ENCODE measurements at regions not wholly inside any gene's neighbourhood (a gene's known extent, or its start where the extent isn't known, plus 50 kb on each side); places are given as distances from the start of the nearest gene placed in this dataset.

- no peak overlapping the region for H3K27ac ChIP-seq (ENCODE audit: low read depth in 1 of 2, low read length in 2 of 2)
- Mint-ChIP-seq H3K4me1 (ENCODE audit: low read depth) (no peaks in the 10 kb centered on the region), H3K9me3 (no peaks in the 10 kb centered on the region), H3K27ac (no peak overlapping the region), H3K4me3 (no peak overlapping the region), H3K36me3 (ENCODE audit: low read depth) (no peaks in the 10 kb centered on the region), H3K27me3 (no peaks in the 10 kb centered on the region)
- ChIA-PET CTCF (no interaction called here), POLR2A (no interaction called here)
- H3K36me3 ChIP-seq (ENCODE audit: insufficient read depth, low read length), result no peaks in the 10 kb centered on the region
- no peaks in the 10 kb centered on the region for H3K9me3 ChIP-seq (ENCODE audit: control insufficient read depth in 1 of 2, insufficient read depth in 1 of 2, low read length in 2 of 2)
- intact Hi-C loops (cut with DNase I, micrococcal nuclease), result no loop called here
- DNase-seq, result no peak
- no peak overlapping the region for H3K4me3 ChIP-seq (ENCODE audit: low read length)
- no peaks in the 10 kb centered on the region for H3K4me1 ChIP-seq (ENCODE audit: insufficient read depth, low read length)
- no peak for TF ChIP-seq CTCF (IDR thresholded peaks at IDR 0.05)
- H3K27me3 ChIP-seq (ENCODE audit: control insufficient read depth in 1 of 2, insufficient read depth in 2 of 2, low read length in 2 of 2), result no peaks in the 10 kb centered on the region
- no peak for ATAC-seq (ENCODE audit: poor library complexity)
Observed at GRCh38 chrX:15942307-15942706, 87.7 kb upstream of the AP1S2 start.

GRCh38 chrX:15939737-15940136 lies 85.1 kb upstream of the AP1S2 start:
- Histone ChIP-seq H3K4me3 (ENCODE audit: low read length) (no peak overlapping the region), H3K36me3 (ENCODE audit: insufficient read depth, low read length) (no peaks in the 10 kb centered on the region), H3K4me1 (ENCODE audit: insufficient read depth, low read length) (no peaks in the 10 kb centered on the region), H3K9me3 (ENCODE audit: control insufficient read depth in 1 of 2, insufficient read depth in 1 of 2, low read length in 2 of 2) (no peaks in the 10 kb centered on the region), H3K27me3 (ENCODE audit: control insufficient read depth in 1 of 2, insufficient read depth in 2 of 2, low read length in 2 of 2) (no peaks in the 10 kb centered on the region), H3K27ac (ENCODE audit: low read depth in 1 of 2, low read length in 2 of 2) (no peak overlapping the region)
- CTCF ChIA-PET, result no interaction called here
- DNase-seq (peak in 2 of 14 experiments; percentile 23 to 25), ATAC-seq (ENCODE audit: poor library complexity) (no peak)
- H3K9me3 Mint-ChIP-seq, result no peaks in the 10 kb centered on the region
- TF ChIP-seq CTCF (IDR thresholded peaks at IDR 0.05), result no peak
- intact Hi-C loops (cut with DNase I, micrococcal nuclease), result no loop called here
- H3K4me3 Mint-ChIP-seq, result no peak overlapping the region
- no peaks in the 10 kb centered on the region for H3K4me1 Mint-ChIP-seq (ENCODE audit: low read depth)
- H3K27ac Mint-ChIP-seq, result no peak overlapping the region
- no peaks in the 10 kb centered on the region for H3K36me3 Mint-ChIP-seq (ENCODE audit: low read depth)
- no peaks in the 10 kb centered on the region for H3K27me3 Mint-ChIP-seq
- POLR2A ChIA-PET, result no interaction called here

- intact Hi-C loops (cut with DNase I, micrococcal nuclease), result no loop called here
- CTCF ChIA-PET, result no interaction called here
- no peaks in the 10 kb centered on the region for H3K36me3 Mint-ChIP-seq (ENCODE audit: low read depth)
- H3K27me3 ChIP-seq (ENCODE audit: control insufficient read depth in 1 of 2, insufficient read depth in 2 of 2, low read length in 2 of 2), result peaks cover 0 to 4% of the 10 kb centered on the region in 2 experiments
- H3K4me3 ChIP-seq (ENCODE audit: low read length), result no peak overlapping the region
- DNase-seq, result no peak
- POLR2A ChIA-PET, result no interaction called here
- no peak for ATAC-seq (ENCODE audit: poor library complexity)
- H3K4me3 Mint-ChIP-seq, result no peak overlapping the region
- no peaks in the 10 kb centered on the region for H3K9me3 Mint-ChIP-seq
- H3K27me3 Mint-ChIP-seq, result no peaks in the 10 kb centered on the region
- no peak for TF ChIP-seq CTCF (IDR thresholded peaks at IDR 0.05)
- H3K27ac ChIP-seq (ENCODE audit: low read depth in 1 of 2, low read length in 2 of 2), result no peak overlapping the region
- H3K4me1 ChIP-seq (ENCODE audit: insufficient read depth, low read length), result no peaks in the 10 kb centered on the region
- H3K36me3 ChIP-seq (ENCODE audit: insufficient read depth, low read length), result no peaks in the 10 kb centered on the region
- no peak overlapping the region for H3K27ac Mint-ChIP-seq
- no peaks in the 10 kb centered on the region for H3K9me3 ChIP-seq (ENCODE audit: control insufficient read depth in 1 of 2, insufficient read depth in 1 of 2, low read length in 2 of 2)
- no peaks in the 10 kb centered on the region for H3K4me1 Mint-ChIP-seq (ENCODE audit: low read depth)
Observed at GRCh38 chrX:15938072-15938471, 83.5 kb upstream of the AP1S2 start.
